A673 (cell line): ENCODE measurements at regions not wholly inside any gene's neighbourhood (a gene's known extent, or its start where the extent isn't known, plus 50 kb on each side); places are given as distances from the start of the nearest gene placed in this dataset.

Experiments
- BruUV-seq: library from RNA; stranded (reverse); fragments of 400-500 nt; replicated peaks from 2 replicates; lab custom pipeline; 2021; lab: Mats Ljungman, UMichigan
- CTCF ChIA-PET: fragments of 300-600 bp; sonication (Branson Sonifier 250); formaldehyde crosslinking; loops from one replicate; lab custom pipeline; 2022; ENCODE audit warnings: antibody characterized with exemption; lab: Charles Lee
- POLR2A ChIA-PET: fragments of 300-600 bp; sonication (Branson Sonifier 250); formaldehyde crosslinking; loops from one replicate; lab custom pipeline; 2022; ENCODE audit warnings: antibody characterized with exemption; ENCODE audit not compliant: low non-redundant PET; lab: Charles Lee
- DNase-seq: peaks from one replicate; pipeline ENCODE4 v3.0.0-alpha.2; 2015; ENCODE audit warnings: low spot score
- H3K27ac ChIP-seq: fragments of 200-600 bp; sonication (generic); 2 replicates; pipeline ENCODE4 v1.5.1; 2016; ENCODE audit warnings: mixed run types, low read depth, mild to moderate bottlenecking, mixed read lengths, antibody characterized with exemption, low read length; ENCODE audit not compliant: poor library complexity, severe bottlenecking
- H3K27me3 ChIP-seq: fragments of 200-600 bp; sonication (generic); replicated peaks from 2 replicates; pipeline ENCODE4 v1.6.1; 2017; ENCODE audit warnings: mixed run types, low read depth, mild to moderate bottlenecking, mixed read lengths, antibody characterized with exemption, low read length; ENCODE audit not compliant: insufficient read depth, poor library complexity
- H3K36me3 ChIP-seq: fragments of 200-600 bp; sonication (generic); 2 replicates; pipeline ENCODE4 v1.6.1; 2016; ENCODE audit warnings: mixed run types, mild to moderate bottlenecking, mixed read lengths, antibody characterized with exemption, low read length; ENCODE audit not compliant: insufficient read depth, poor library complexity, severe bottlenecking
- H3K4me1 ChIP-seq: fragments of 200-600 bp; sonication (generic); 2 replicates; pipeline ENCODE4 v1.6.1; 2017; ENCODE audit warnings: mixed run types, mild to moderate bottlenecking, mixed read lengths, antibody characterized with exemption, low read length; ENCODE audit not compliant: insufficient read depth, poor library complexity, severe bottlenecking
- H3K4me3 ChIP-seq: fragments of 200-600 bp; sonication (generic); 2 replicates; pipeline ENCODE4 v1.5.1; 2016; ENCODE audit warnings: low read depth, mixed run types, mild to moderate bottlenecking, mixed read lengths, low read length; ENCODE audit not compliant: poor library complexity, severe bottlenecking
- H3K9me3 ChIP-seq: fragments of 200-600 bp; sonication (generic); 2 replicates; pipeline ENCODE4 v1.6.1; 2016; ENCODE audit warnings: mixed run types, low read depth, mild to moderate bottlenecking, mixed read lengths, antibody characterized with exemption, low read length; ENCODE audit not compliant: poor library complexity, severe bottlenecking
- CTCF ChIP-seq: fragments of 300-800, 200-600 bp; sonication (generic); conservative IDR thresholded peaks from 2 replicates; pipeline ENCODE4 v1.5.1; 2017; ENCODE audit warnings: low read depth, mild to moderate bottlenecking, antibody characterized with exemption, low read length, moderate library complexity, mixed read lengths
- EZH2 ChIP-seq: fragments of 200-600 bp; sonication (generic); IDR thresholded peaks from 2 replicates; pipeline ENCODE4 v1.6.1; 2017; ENCODE audit warnings: borderline replicate concordance, low read depth, mild to moderate bottlenecking, mixed read lengths, antibody characterized with exemption, low read length; ENCODE audit not compliant: poor library complexity, severe bottlenecking
- intact Hi-C: fragments of 100-400 bp; cut with micrococcal nuclease; formaldehyde crosslinking; loops from one replicate; pipeline ENCODE4 v1.10.0; 2022; ENCODE audit not compliant: unreplicated experiment

DNA sequence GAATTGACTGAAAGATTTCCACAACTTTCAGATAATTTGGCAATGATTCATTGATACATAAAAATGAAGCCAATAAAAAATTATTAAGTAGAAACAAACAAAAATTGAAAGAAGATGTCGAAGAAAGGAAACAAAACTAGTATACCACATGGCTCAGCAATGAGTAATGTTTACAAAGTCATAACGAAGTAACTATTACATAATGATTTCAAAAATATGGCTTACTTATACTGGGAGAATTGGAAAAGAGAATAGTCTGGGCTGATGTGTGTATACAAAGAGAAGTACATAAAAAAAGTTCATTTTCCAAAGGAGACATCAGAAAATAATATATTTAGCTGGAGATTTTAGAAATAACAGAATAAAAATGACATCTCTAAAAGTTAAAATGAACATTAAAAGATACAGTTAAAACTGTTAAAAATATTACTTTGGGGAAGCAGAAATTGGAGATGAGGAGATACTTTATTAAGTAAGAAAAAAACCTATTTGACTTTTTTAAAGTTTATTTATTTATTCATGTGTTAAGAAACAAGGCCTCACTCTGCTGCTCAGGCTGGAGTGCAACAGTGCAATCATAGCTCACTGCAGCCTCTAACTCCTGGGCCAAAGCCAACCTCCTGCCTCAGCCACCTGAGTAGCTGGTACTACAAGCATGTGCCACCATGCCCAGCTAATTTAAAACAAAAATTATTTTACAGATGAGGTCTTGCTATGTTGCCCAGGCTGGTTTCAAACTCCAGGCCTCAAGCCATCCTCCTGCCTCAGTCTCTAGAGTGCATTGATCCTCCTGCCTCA lies 409.7 kb upstream of the PIK3C3 start:
- CTCF ChIA-PET = no interaction called here
- BruUV-seq = no TSS peak
- no peak for TF ChIP-seq CTCF
- TF ChIP-seq EZH2 = no peak
- Histone ChIP-seq H3K4me1 (no peaks in the 10 kb centered on the region), H3K27me3 (no peaks in the 10 kb centered on the region), H3K4me3 (no peak overlapping the region), H3K9me3 (no peaks in the 10 kb centered on the region), H3K36me3 (no peaks in the 10 kb centered on the region), H3K27ac (no peak overlapping the region)
- intact Hi-C loops = no loop called here
- no peak for DNase-seq
- POLR2A ChIA-PET = no interaction called here

GRCh38 chr18:41543815-41544214 lies 411.2 kb upstream of the PIK3C3 start:
- Histone ChIP-seq H3K4me1 (no peaks in the 10 kb centered on the region), H3K27me3 (no peaks in the 10 kb centered on the region), H3K4me3 (no peak overlapping the region), H3K36me3 (no peaks in the 10 kb centered on the region), H3K9me3 (no peaks in the 10 kb centered on the region), H3K27ac (no peak overlapping the region)
- CTCF ChIA-PET = no interaction called here
- POLR2A ChIA-PET = no interaction called here
- no TSS peak for BruUV-seq
- TF ChIP-seq CTCF = no peak
- no peak for TF ChIP-seq EZH2
- intact Hi-C loops = no loop called here
- no peak for DNase-seq

DNA sequence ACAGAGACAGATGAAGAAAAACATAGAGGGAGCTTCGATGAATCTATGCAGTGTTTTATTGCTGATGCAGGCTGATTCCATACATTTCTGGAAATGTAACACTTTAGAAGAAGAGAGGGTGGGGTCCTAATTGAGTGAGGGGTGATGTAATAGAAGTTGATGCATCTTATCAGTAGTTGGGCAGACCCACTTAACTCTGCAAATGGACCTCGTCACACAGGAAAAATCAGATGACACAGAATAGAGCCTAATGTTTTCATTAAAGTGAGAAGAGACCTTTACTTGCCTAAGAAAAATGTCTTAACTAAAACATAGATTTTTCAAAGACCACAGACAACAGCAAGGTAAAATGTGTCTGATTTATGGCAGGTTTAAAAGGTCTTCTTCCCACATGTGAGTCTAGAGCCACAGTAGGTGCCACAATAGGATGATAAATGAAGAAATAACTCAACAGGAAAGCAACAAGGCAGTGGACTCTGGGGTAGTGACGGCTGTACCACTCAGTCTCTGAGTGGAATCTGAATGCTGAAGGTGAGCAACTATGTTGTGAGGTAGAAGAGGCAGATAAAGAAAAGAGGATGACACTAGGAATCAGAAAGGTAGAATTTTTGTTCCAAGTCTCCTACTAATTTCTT lies 414.7 kb upstream of the PIK3C3 start:
- Histone ChIP-seq H3K36me3 (no peaks in the 10 kb centered on the region), H3K4me3 (no peak overlapping the region), H3K9me3 (no peaks in the 10 kb centered on the region), H3K27me3 (no peaks in the 10 kb centered on the region), H3K27ac (no peak overlapping the region), H3K4me1 (no peaks in the 10 kb centered on the region)
- no TSS peak for BruUV-seq
- DNase-seq = no peak
- POLR2A ChIA-PET = no interaction called here
- intact Hi-C loops = no loop called here
- TF ChIP-seq CTCF (no peak), EZH2 (no peak)
- CTCF ChIA-PET = no interaction called here
